GM21390 (cell line): ENCODE measurements at regions not wholly inside any gene's neighbourhood (a gene's known extent, or its start where the extent isn't known, plus 50 kb on each side); places are given as distances from the start of the nearest gene placed in this dataset.
A peak's percentile ranks its signal among the peaks of the same experiment; 100 is the strongest.
"Not testable (repeated sequence)": the region's sequence is repeated elsewhere in the genome, so short reads cannot be mapped to it uniquely, and the experiment has no call there.

Source experiments
- ATAC-seq: cut with Tn5 transposase; IDR thresholded peaks from one replicate; pipeline ENCODE4 v1.9.1; 2021; ENCODE audit not compliant: unreplicated experiment

GRCh38 chr3:104291437-104291851 is 1075.3 kb upstream of the ALCAM start:
- ATAC-seq, result peak; percentile 77

- ATAC-seq, result peak; percentile 31
Observed at GRCh38 chr3:104291878-104292277, 1074.8 kb upstream of the ALCAM start.

- ATAC-seq, result no peak
Observed at GRCh38 chr3:104297617-104298016, 1069.1 kb upstream of the ALCAM start.

GRCh38 chr3:104298662-104299061 is 1068.0 kb upstream of the ALCAM start:
- ATAC-seq, result no peak

GRCh38 chr3:104316118-104316517 is 1050.6 kb upstream of the ALCAM start:
- ATAC-seq, result no peak

- ATAC-seq, result no peak
Observed at GRCh38 chr3:104323226-104323625, 1043.5 kb upstream of the ALCAM start.

- no peak for ATAC-seq
Observed at GRCh38 chr3:104347291-104347690, 1019.4 kb upstream of the ALCAM start.

GRCh38 chr3:104349836-104350235 is 1016.9 kb upstream of the ALCAM start:
- ATAC-seq, result no peak

GRCh38 chr3:104353951-104354350 is 1012.8 kb upstream of the ALCAM start:
- no peak for ATAC-seq

GRCh38 chr3:104359546-104359945 is 1007.2 kb upstream of the ALCAM start:
- ATAC-seq, result no peak

GRCh38 chr3:104360038-104360437 is 1006.7 kb upstream of the ALCAM start:
- no peak for ATAC-seq

- ATAC-seq, result not testable (repeated sequence)
Observed at GRCh38 chr3:104361748-104362147, 1005.0 kb upstream of the ALCAM start.

GRCh38 chr3:104362319-104362718 is 1004.4 kb upstream of the ALCAM start:
- ATAC-seq, result no peak

- ATAC-seq, result no peak
Observed at GRCh38 chr3:104367000-104367399, 999.7 kb upstream of the ALCAM start.

GRCh38 chr3:104368760-104369159 is 997.9 kb upstream of the ALCAM start:
- no peak for ATAC-seq

- no peak for ATAC-seq
Observed at GRCh38 chr3:104385421-104385820, 981.3 kb upstream of the ALCAM start.

- ATAC-seq, result no peak
Observed at GRCh38 chr3:104388619-104389018, 978.1 kb upstream of the ALCAM start.

- ATAC-seq, result no peak
Observed at GRCh38 chr3:104392327-104392726, 974.4 kb upstream of the ALCAM start.

GRCh38 chr3:104396974-104397669 is 969.6 kb upstream of the ALCAM start:
- no peak for ATAC-seq

GRCh38 chr3:104397713-104398112 is 969.0 kb upstream of the ALCAM start:
- no peak for ATAC-seq

GRCh38 chr3:104402902-104403301 is 963.8 kb upstream of the ALCAM start:
- no peak for ATAC-seq

- ATAC-seq, result no peak
Observed at GRCh38 chr3:104411757-104412156, 955.0 kb upstream of the ALCAM start.
